ENCODE measurements at regions not wholly inside any gene's neighbourhood (a gene's known extent, or its start where the extent isn't known, plus 50 kb on each side); places are given as distances from the start of the nearest gene placed in this dataset.

DNA sequence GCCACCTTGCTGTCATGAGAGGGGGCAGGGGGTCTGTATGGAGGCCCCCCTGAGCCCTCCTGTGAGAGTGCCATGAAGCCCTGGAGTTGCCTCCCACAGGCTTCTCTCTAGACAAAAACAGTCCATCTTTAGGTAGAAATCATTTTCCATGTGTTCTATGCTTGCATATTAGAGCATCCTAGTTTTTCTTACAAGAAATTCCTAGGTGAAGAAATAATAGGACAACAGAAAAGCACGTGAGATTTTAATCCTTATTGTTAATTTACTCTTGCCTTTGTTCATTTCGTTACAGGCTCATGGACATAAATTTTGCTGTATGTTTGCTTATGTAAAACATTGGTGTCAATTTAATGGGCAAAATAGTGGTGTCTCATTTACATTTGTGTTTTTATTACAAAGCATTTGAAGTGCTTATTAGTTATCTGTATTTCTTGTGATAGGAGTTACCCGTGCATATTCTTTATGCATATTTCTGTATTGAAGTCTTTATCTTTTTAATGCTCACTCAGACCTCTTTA, 336.9 kb upstream of the RAB6C start:
- Histone ChIP-seq H3K9ac (ENCODE audit: low read length) (no peak overlapping the region), H3F3A (ENCODE audit: insufficient read depth, low read length) (no peaks in the 10 kb centered on the region), H3K9me2 (replicated peaks; ENCODE audit: insufficient read depth, low read length) (no peaks in the 10 kb centered on the region), H3K27me3 (replicated peaks; ENCODE audit: insufficient read depth, low read length) (no peaks in the 10 kb centered on the region), H3K27ac (ENCODE audit: low read length) (no peak overlapping the region), H3K36me3 (replicated peaks; ENCODE audit: insufficient read depth, low read length) (no peaks in the 10 kb centered on the region), H3K4me3 (ENCODE audit: low read length) (no peak overlapping the region), H3K79me2 (ENCODE audit: low read length) (no peaks in the 10 kb centered on the region), H2AFZ (ENCODE audit: low read length) (no peak overlapping the region), H3K4me1 (ENCODE audit: low read length) (no peaks in the 10 kb centered on the region), H3K9me3 (replicated peaks; ENCODE audit: insufficient read depth, low read length) (no peaks in the 10 kb centered on the region), H4K20me1 (ENCODE audit: insufficient read depth, low read length) (no peaks in the 10 kb centered on the region), H3K4me2 (ENCODE audit: low read depth, low read length) (no peak overlapping the region)
- DNase-seq = no peak
- no peak for TF ChIP-seq EZH2 (optimal IDR thresholded peaks at IDR 0.05; ENCODE audit: low read depth, low read length)
- TF ChIP-seq EZH2phosphoT487 (IDR thresholded peaks at IDR 0.05; ENCODE audit: low read length) = no peak

- TF ChIP-seq EZH2phosphoT487 (IDR thresholded peaks at IDR 0.05; ENCODE audit: low read length) (no peak), EZH2 (optimal IDR thresholded peaks at IDR 0.05; ENCODE audit: low read depth, low read length) (no peak)
- TF ChIP-seq, protein P1, sequence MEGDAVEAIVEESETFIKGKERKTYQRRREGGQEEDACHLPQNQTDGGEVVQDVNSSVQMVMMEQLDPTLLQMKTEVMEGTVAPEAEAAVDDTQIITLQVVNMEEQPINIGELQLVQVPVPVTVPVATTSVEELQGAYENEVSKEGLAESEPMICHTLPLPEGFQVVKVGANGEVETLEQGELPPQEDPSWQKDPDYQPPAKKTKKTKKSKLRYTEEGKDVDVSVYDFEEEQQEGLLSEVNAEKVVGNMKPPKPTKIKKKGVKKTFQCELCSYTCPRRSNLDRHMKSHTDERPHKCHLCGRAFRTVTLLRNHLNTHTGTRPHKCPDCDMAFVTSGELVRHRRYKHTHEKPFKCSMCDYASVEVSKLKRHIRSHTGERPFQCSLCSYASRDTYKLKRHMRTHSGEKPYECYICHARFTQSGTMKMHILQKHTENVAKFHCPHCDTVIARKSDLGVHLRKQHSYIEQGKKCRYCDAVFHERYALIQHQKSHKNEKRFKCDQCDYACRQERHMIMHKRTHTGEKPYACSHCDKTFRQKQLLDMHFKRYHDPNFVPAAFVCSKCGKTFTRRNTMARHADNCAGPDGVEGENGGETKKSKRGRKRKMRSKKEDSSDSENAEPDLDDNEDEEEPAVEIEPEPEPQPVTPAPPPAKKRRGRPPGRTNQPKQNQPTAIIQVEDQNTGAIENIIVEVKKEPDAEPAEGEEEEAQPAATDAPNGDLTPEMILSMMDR (IDR thresholded peaks at IDR 0.05; ENCODE audit: low read length) = no peak
- H3K4me2 ChIP-seq (ENCODE audit: low read depth, low read length) = no peak overlapping the region
- H3K4me1 ChIP-seq (ENCODE audit: low read length) = no peaks in the 10 kb centered on the region
- H3K27ac ChIP-seq (ENCODE audit: low read length) = no peak overlapping the region
- no peaks in the 10 kb centered on the region for H3K9me2 ChIP-seq (replicated peaks; ENCODE audit: insufficient read depth, low read length)
- no peaks in the 10 kb centered on the region for H3K27me3 ChIP-seq (replicated peaks; ENCODE audit: insufficient read depth, low read length)
- no peaks in the 10 kb centered on the region for H4K20me1 ChIP-seq (ENCODE audit: insufficient read depth, low read length)
- no peak for DNase-seq
- no peaks in the 10 kb centered on the region for H3K9me3 ChIP-seq (replicated peaks; ENCODE audit: insufficient read depth, low read length)
- H3F3A ChIP-seq (ENCODE audit: insufficient read depth, low read length) = no peaks in the 10 kb centered on the region
- no peak overlapping the region for H2AFZ ChIP-seq (ENCODE audit: low read length)
- no peaks in the 10 kb centered on the region for H3K36me3 ChIP-seq (replicated peaks; ENCODE audit: insufficient read depth, low read length)
- no peaks in the 10 kb centered on the region for H3K79me2 ChIP-seq (ENCODE audit: low read length)
- no peak overlapping the region for H3K4me3 ChIP-seq (ENCODE audit: low read length)
- H3K9ac ChIP-seq (ENCODE audit: low read length) = no peak overlapping the region
Measured at GRCh38 chr2:129645335-129645734, 334.1 kb upstream of the RAB6C start.

DNA sequence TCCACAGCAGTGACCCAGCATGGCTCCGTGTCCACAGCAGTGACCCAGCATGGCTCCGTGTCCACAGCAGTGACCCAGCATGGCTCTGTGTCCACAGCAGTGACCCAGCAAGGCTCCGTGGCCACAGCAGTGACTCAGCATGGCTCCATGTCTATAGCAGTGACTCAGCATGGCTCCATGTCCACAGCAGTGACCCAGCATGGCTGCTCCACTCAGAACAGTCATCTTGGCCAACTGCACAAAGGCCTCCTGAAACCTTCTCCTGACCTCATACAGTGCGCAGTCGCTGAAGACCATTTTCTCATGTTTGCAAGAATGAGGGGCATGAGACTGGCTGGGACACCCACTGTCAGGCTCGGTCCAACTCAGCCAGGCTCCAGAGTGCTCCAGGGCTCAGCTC, 333.4 kb upstream of the RAB6C start:
- Histone ChIP-seq H3K79me2 (ENCODE audit: low read length) (no peaks in the 10 kb centered on the region), H3K4me1 (ENCODE audit: low read length) (no peaks in the 10 kb centered on the region), H3K4me3 (ENCODE audit: low read length) (no peak overlapping the region), H3K27me3 (replicated peaks; ENCODE audit: insufficient read depth, low read length) (no peaks in the 10 kb centered on the region), H3K36me3 (replicated peaks; ENCODE audit: insufficient read depth, low read length) (no peaks in the 10 kb centered on the region), H3K9me3 (replicated peaks; ENCODE audit: insufficient read depth, low read length) (no peaks in the 10 kb centered on the region), H3K9ac (ENCODE audit: low read length) (no peak overlapping the region), H3K4me2 (ENCODE audit: low read depth, low read length) (no peak overlapping the region), H3K9me2 (replicated peaks; ENCODE audit: insufficient read depth, low read length) (no peaks in the 10 kb centered on the region), H3K27ac (ENCODE audit: low read length) (no peak overlapping the region), H4K20me1 (ENCODE audit: insufficient read depth, low read length) (no peaks in the 10 kb centered on the region), H3F3A (ENCODE audit: insufficient read depth, low read length) (no peaks in the 10 kb centered on the region), H2AFZ (ENCODE audit: low read length) (no peak overlapping the region)
- TF ChIP-seq EZH2 (optimal IDR thresholded peaks at IDR 0.05; ENCODE audit: low read depth, low read length) (no peak), EZH2phosphoT487 (IDR thresholded peaks at IDR 0.05; ENCODE audit: low read length) (no peak)
- TF ChIP-seq, protein P1 (IDR thresholded peaks at IDR 0.05; ENCODE audit: low read length) = no peak
- DNase-seq = no peak

DNA sequence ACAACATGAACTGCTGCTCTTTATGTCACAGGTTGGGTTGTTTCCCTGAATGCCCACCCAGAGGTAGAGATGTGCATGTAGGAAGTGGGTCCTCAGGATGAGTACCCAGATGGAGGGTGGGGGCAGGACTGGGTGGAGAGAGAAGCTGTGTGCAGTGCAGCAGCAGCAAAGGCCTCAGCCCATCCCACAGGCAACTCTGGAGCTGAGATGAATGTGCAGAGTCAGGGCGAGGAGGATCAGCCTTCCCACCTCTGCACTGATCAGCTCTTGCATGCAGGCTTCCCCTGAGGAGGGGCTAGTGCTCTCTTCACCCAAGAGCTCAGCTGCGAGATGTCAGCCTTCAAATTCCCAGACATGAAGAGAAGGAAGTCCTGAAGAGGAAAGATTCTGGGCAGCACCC, 326.2 kb upstream of the RAB6C start:
- Histone ChIP-seq H3K9me2 (replicated peaks; ENCODE audit: insufficient read depth, low read length) (no peaks in the 10 kb centered on the region), H3K4me2 (ENCODE audit: low read depth, low read length) (no peak overlapping the region), H3K4me3 (ENCODE audit: low read length) (no peak overlapping the region), H3F3A (ENCODE audit: insufficient read depth, low read length) (no peaks in the 10 kb centered on the region), H2AFZ (ENCODE audit: low read length) (no peak overlapping the region), H3K36me3 (replicated peaks; ENCODE audit: insufficient read depth, low read length) (no peaks in the 10 kb centered on the region), H3K27me3 (replicated peaks; ENCODE audit: insufficient read depth, low read length) (no peaks in the 10 kb centered on the region), H4K20me1 (ENCODE audit: insufficient read depth, low read length) (no peaks in the 10 kb centered on the region), H3K4me1 (ENCODE audit: low read length) (0 out of 2 replicates have a peak, but pooled peaks cover 6% of the 10 kb centered on the region), H3K9me3 (replicated peaks; ENCODE audit: insufficient read depth, low read length) (no peaks in the 10 kb centered on the region), H3K9ac (ENCODE audit: low read length) (no peak overlapping the region), H3K27ac (ENCODE audit: low read length) (no peak overlapping the region), H3K79me2 (ENCODE audit: low read length) (no peaks in the 10 kb centered on the region)
- no peak for TF ChIP-seq EZH2phosphoT487 (IDR thresholded peaks at IDR 0.05; ENCODE audit: low read length)
- TF ChIP-seq EZH2 (optimal IDR thresholded peaks at IDR 0.05; ENCODE audit: low read depth, low read length) = no peak
- TF ChIP-seq, protein P1 (IDR thresholded peaks at IDR 0.05; ENCODE audit: low read length) = no peak
- no peak for DNase-seq
